OCI-LY7 (cell line): ENCODE measurements at regions not wholly inside any gene's neighbourhood (a gene's known extent, or its start where the extent isn't known, plus 50 kb on each side); places are given as distances from the start of the nearest gene placed in this dataset.
"Not testable (repeated sequence)": the region's sequence is repeated elsewhere in the genome, so short reads cannot be mapped to it uniquely, and the experiment has no call there.

Experiments used
- BruUV-seq: library from RNA; stranded (reverse); fragments of 400-500 nt; replicated peaks from 2 replicates; lab custom pipeline; 2021; lab: Mats Ljungman, UMichigan
- CTCF ChIA-PET: fragments of 300-600 bp; sonication (Branson Sonifier 250); formaldehyde crosslinking; loops from one replicate; lab custom pipeline; 2022; ENCODE audit warnings: antibody characterized with exemption; ENCODE audit not compliant: unreplicated experiment; lab: Charles Lee
- POLR2A ChIA-PET: fragments of 300-600 bp; sonication (Branson Sonifier 250); formaldehyde crosslinking; loops from one replicate; lab custom pipeline; 2022; ENCODE audit warnings: antibody characterized with exemption; lab: Charles Lee
- DNase-seq: peaks from one replicate; pipeline ENCODE4 v3.0.0-alpha.2; 2015; ENCODE audit warnings: low spot score
- H2AFZ ChIP-seq: fragments of 200-600 bp; sonication (generic), shearing (Covaris generic); 2 replicates; pipeline ENCODE4 v1.6.1; 2014; ENCODE audit warnings: mild to moderate bottlenecking, antibody characterized with exemption, low read length, moderate library complexity
- H3K27ac ChIP-seq: fragments of 200-600 bp; sonication (generic); 2 replicates; pipeline ENCODE4 v1.5.1; 2014; ENCODE audit warnings: mixed run types, low read depth, mild to moderate bottlenecking, moderate library complexity, low read length, inconsistent platforms; ENCODE audit not compliant: poor library complexity, severe bottlenecking
- H3K36me3 ChIP-seq: fragments of 200-600 bp; sonication (generic); 2 replicates; pipeline ENCODE4 v1.6.1; 2014; ENCODE audit warnings: mild to moderate bottlenecking, antibody characterized with exemption, low read length, moderate library complexity, mixed read lengths; ENCODE audit not compliant: insufficient read depth
- H3K4me1 ChIP-seq: fragments of 200-600 bp; sonication (generic); 2 replicates; pipeline ENCODE4 v1.5.1; 2014; ENCODE audit warnings: mild to moderate bottlenecking, low read length; ENCODE audit not compliant: insufficient read depth, poor library complexity, severe bottlenecking
- H3K4me2 ChIP-seq: fragments of 200-600 bp; sonication (generic); 2 replicates; pipeline ENCODE4 v1.6.1; 2014; ENCODE audit warnings: mild to moderate bottlenecking, low read length
- H3K4me3 ChIP-seq: fragments of 200-600 bp; sonication (generic); 2 replicates; pipeline ENCODE4 v1.5.1; 2014; ENCODE audit warnings: mild to moderate bottlenecking, low read depth, low read length; ENCODE audit not compliant: poor library complexity, severe bottlenecking
- H3K79me2 ChIP-seq: fragments of 200-600 bp; sonication (generic); 2 replicates; pipeline ENCODE4 v1.6.1; 2016; ENCODE audit warnings: low read depth, mild to moderate bottlenecking, low read length, moderate library complexity, mixed read lengths; ENCODE audit not compliant: insufficient read depth
- H3K9me2 ChIP-seq: fragments of 200-600 bp; sonication (generic); 2 replicates; pipeline ENCODE4 v1.6.1; 2016; ENCODE audit warnings: mild to moderate bottlenecking, low read length, mixed read lengths; ENCODE audit not compliant: insufficient read depth
- H3K9me3 ChIP-seq: fragments of 200-600 bp; sonication (generic); 2 replicates; pipeline ENCODE4 v1.6.1; 2014; ENCODE audit warnings: mild to moderate bottlenecking, mixed run types, low read length, mixed read lengths
- H4K20me1 ChIP-seq: fragments of 200-600 bp; sonication (generic); 2 replicates; pipeline ENCODE4 v1.6.1; 2014; ENCODE audit warnings: mild to moderate bottlenecking, antibody characterized with exemption, low read length, moderate library complexity, mixed read lengths; ENCODE audit not compliant: insufficient read depth
- CTCF ChIP-seq: fragments of 200-600 bp; sonication (generic); conservative IDR thresholded peaks from 2 replicates; pipeline ENCODE4 v1.5.1; 2014; ENCODE audit warnings: mild to moderate bottlenecking, antibody characterized with exemption, low read length, moderate library complexity, mixed read lengths
- EZH2phosphoT487 ChIP-seq: fragments of 200-600 bp; sonication (generic); IDR thresholded peaks from 2 replicates; pipeline ENCODE4 v1.6.1; 2018; ENCODE audit warnings: low read depth, borderline replicate concordance, mild to moderate bottlenecking, mixed run types, antibody characterized with exemption, low read length, moderate library complexity, mixed read lengths
- intact Hi-C: fragments of 100-400 bp; cut with micrococcal nuclease; formaldehyde crosslinking; loops from one replicate; pipeline ENCODE4 v1.10.0; 2022; ENCODE audit not compliant: unreplicated experiment

- Histone ChIP-seq H3K4me1 (no peaks in the 10 kb centered on the region), H3K27ac (no peak overlapping the region), H3K9me2 (no peaks in the 10 kb centered on the region), H3K36me3 (no peaks in the 10 kb centered on the region), H3K9me3 (no peaks in the 10 kb centered on the region), H2AFZ (no peak overlapping the region), H3K79me2 (no peaks in the 10 kb centered on the region), H4K20me1 (no peaks in the 10 kb centered on the region), H3K4me3 (no peak overlapping the region), H3K4me2 (no peak overlapping the region)
- DNase-seq, result no peak
- BruUV-seq, result no TSS peak
- intact Hi-C loops, result no loop called here
- CTCF ChIA-PET, result no interaction called here
- TF ChIP-seq EZH2phosphoT487, result no peak
- TF ChIP-seq CTCF, result no peak
- POLR2A ChIA-PET, result interaction anchor here (0.6 kb wide), 1 partner anchor 454 kb away, joined by 3 read pairs; no protein-coding TSS in a partner anchor
Measured at GRCh38 chr4:126924237-126924636, 708.5 kb upstream of the INTU start.

DNA sequence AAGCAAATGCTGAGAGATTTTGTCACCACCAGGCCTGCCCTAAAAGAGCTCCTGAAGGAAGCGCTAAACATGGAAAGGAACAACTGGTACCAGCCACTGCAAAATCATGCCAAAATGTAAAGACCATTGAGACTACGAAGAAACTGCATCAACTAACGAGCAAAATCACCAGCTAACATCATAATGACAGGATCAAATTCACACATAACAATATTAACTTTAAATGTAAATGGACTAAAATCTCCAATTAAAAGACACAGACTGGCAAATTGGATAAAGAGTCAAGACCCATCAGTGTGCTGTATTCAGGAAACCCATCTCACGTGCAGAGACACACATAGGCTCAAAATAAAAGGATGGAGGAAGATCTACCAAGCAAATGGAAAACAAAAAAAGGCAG, 702.7 kb upstream of the INTU start:
- DNase-seq, H3K9me3 ChIP-seq, POLR2A ChIA-PET, H3K79me2 ChIP-seq, H3K4me1 ChIP-seq, intact Hi-C loops, H3K4me3 ChIP-seq, H3K9me2 ChIP-seq, H3K27ac ChIP-seq, H3K4me2 ChIP-seq, H3K36me3 ChIP-seq, H4K20me1 ChIP-seq, BruUV-seq, H2AFZ ChIP-seq, CTCF ChIA-PET: not testable (repeated sequence)

DNA sequence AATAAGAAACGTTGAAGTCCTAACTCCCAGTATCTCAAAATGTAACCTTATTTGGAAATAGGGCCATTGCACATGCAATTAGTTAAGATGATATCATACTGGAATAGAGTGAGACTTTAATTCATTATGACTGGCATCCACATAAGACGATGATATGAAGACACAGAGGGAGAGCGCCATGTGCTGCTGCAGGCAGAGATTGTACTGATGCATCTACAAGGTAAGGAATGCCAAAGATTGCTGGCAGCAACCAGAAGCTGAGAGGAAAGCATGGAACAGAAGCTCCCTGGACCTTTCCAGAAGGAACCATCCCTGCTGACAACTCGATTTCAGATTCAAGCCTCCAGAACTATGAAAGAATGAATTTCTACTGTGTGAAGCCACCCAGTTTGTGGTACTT, 697.0 kb upstream of the INTU start:
- ChIA-PET POLR2A (no interaction called here), CTCF (no interaction called here)
- Histone ChIP-seq H3K36me3 (no peaks in the 10 kb centered on the region), H3K27ac (no peak overlapping the region), H3K9me2 (no peaks in the 10 kb centered on the region), H3K4me2 (no peak overlapping the region), H3K4me3 (no peak overlapping the region), H2AFZ (no peak overlapping the region), H3K9me3 (no peaks in the 10 kb centered on the region), H3K4me1 (no peaks in the 10 kb centered on the region), H4K20me1 (no peaks in the 10 kb centered on the region), H3K79me2 (no peaks in the 10 kb centered on the region)
- DNase-seq, result no peak
- BruUV-seq, result no TSS peak
- intact Hi-C loops, result no loop called here
- TF ChIP-seq EZH2phosphoT487 (no peak), CTCF (no peak)
